GM18951 (cell line): ENCODE measurements at regions not wholly inside any gene's neighbourhood (a gene's known extent, or its start where the extent isn't known, plus 50 kb on each side); places are given as distances from the start of the nearest gene placed in this dataset.

Experiments
- POLR2A ChIP-seq: IDR thresholded peaks from 4 replicates; pipeline ENCODE4 v1.6.1; 2011; ENCODE audit warnings: mild to moderate bottlenecking; ENCODE audit not compliant: insufficient read length, insufficient read depth; ENCODE audit errors: extremely low read depth
- in situ Hi-C: fragments of 300-500 bp; cut with MboI; formaldehyde crosslinking; loops from one replicate; pipeline ENCODE4 v1.12.0; 2022; ENCODE audit warnings: low sequenced_read_pairs, mixed read lengths, inconsistent platforms; ENCODE audit not compliant: unreplicated experiment

DNA sequence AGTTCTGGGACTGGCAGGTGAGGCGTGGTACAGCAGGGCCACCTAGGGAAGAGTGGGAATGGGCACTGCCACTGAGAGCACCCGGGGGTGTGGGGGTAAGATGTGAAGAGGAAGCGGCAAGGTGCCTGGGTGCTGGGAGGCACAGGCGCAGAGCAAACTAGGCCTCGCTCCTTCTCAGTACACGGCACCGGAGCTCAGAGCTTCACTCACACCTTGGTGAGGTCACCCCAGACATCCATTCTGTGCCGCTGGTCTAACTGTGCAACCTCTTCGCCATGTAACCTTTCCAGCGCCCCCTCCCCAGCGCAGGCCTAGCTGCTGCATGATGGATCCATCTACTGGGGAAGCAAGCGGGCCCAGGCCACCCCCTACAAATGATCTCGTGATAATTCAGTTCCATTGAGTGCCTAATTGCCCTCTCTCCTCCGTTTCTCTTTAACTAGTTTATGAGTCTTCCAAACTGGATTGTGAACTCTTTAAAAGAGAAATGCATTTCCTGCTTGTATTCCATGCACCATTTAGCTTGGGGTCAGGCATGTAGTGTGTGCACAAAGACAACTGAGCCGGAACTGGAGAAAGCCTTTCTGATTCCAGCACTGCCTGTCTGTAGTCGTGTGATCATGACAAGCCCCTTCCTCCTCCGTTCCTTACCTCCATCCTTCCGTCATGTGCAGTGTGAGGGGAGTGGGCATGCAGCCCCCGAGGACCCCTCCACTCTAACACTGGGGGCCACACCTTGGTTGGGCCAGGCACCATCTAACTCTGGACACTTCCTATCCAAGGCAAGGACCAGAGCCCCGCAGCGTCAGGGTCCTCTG lies 1475.2 kb downstream of the TBC1D22A start:
- in situ Hi-C loops = no loop called here
- TF ChIP-seq POLR2A = no peak

DNA sequence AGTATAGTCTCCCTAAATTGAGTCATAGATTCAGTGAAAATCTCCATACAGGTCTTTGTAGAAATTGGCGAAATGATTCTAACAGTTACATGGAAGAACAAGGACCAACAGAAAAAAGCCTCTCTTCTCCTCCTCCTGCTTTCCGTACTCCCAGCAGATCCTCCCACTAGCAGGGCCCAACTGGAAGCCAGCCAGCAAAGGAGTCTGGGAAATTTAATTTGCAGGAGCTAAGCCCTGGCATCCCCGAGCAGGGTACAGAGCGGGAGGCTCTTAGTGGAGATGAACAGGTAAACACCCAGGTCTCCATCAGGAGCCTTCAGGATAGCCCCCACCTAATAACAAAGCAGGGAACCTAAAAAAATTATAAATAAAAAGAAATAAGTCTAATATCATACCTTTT lies 1473.8 kb downstream of the TBC1D22A start:
- no peak for TF ChIP-seq POLR2A
- in situ Hi-C loops = no loop called here

DNA sequence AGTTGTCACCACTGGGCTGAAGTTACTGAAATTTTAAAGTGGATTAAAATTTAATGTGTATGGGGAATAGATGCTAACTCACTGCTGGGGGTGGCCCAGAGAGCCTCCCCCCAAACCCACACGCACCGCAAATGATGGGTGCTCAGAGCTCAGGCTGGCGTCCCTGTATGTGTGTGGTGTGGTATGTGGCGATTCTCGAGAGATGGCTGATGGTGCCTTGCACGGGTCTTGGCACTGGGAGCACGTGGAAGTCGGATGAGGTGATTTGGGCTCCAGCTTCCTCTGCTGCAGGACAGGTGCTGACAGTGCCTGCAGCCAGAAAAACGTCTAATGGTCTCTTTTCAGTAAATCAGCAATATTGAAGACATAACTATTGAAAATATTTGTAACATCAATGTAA lies 1473.3 kb downstream of the TBC1D22A start:
- TF ChIP-seq POLR2A = no peak
- in situ Hi-C loops = no loop called here

DNA sequence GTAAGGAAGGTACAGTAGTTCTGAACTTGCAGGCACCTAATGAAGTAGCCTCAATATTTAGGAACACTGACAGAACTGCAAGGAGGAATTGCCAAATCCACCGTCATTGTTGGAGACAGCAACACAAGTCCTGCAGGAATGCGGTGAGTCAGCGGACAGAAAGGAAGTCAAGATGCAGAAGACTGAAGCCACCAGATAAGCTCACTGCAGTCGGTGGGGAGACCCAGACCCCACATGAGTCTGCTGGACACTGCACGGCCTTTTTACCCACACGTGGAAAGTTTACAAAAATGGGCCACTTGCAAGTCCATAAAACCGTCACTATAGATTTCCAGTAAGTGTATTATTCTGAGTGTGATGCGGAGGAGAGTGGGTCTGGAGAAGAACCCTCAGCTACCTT lies 1471.6 kb downstream of the TBC1D22A start:
- TF ChIP-seq POLR2A = no peak
- in situ Hi-C loops = no loop called here

DNA sequence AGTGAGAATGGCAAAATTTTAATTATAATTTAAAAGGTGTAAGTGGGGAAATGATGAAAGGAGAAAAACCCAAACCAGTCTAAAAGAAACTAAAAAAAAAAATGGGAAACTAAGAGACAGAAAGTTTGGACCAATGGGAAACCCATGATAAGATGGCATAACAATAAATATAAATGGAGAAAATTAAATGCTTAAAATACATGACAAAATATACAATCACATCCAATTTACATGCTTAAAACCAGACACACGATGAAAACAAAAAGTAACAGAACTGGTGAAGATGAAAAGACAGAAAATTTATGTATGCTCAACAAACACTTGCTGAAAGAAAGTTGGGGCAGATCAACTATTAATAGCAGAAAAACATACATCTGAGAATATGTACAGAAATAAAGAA lies 1471.1 kb downstream of the TBC1D22A start:
- TF ChIP-seq POLR2A = no peak
- in situ Hi-C loops = no loop called here

DNA sequence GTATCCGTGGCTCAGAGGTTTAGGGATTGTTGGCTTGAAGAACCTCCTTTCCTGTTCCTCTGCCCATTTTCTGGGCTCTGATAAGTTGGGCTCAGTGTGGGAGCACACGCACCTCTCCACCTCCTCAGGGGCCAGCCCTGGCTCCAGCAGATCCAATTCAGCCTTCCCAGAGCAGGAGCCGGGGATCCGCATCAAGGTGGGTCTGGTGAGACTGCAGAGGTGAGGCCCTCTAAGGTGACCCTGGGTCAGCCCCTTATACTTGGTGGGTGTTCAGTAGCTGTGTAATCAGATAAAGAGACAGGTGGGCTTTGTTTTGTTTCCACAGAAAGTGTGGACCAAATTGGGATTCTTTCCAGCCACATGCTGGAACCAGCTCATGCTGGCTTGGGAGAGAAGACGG lies 1466.0 kb downstream of the TBC1D22A start:
- no peak for TF ChIP-seq POLR2A
- in situ Hi-C loops = no loop called here

DNA sequence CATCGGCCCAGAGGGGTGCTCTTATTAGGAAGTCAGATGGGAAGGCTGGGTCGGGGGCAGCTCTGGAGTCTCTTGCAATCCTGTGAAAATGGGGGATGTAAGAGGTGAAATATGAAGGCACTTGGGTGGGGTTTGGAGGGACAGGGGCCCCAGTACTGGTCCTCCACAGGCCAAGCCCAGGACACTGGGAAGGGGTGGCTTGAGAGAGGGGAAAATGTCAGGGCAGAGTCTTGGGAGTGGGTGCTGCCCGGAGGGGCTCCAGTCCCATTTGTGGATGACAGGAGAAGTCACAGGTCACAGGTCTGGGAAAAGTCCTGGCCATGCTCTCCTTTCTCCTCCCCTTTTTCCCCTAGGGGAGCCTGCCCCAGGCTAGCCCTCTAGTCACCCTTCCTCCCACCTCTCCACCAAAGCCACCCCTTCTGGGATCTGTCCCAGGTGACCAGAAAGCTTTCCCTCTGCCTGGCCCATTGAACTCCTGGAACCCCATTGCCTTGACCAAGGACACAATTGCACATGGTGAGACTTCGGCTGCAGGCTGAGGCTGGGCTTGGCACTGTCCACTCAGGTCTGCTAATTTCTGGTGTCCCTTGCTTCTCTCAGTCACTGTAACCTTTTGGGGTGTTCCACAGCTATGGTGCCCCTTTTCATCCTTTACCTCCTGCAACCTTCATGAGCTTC lies 1465.0 kb downstream of the TBC1D22A start:
- in situ Hi-C loops = no loop called here
- no peak for TF ChIP-seq POLR2A

DNA sequence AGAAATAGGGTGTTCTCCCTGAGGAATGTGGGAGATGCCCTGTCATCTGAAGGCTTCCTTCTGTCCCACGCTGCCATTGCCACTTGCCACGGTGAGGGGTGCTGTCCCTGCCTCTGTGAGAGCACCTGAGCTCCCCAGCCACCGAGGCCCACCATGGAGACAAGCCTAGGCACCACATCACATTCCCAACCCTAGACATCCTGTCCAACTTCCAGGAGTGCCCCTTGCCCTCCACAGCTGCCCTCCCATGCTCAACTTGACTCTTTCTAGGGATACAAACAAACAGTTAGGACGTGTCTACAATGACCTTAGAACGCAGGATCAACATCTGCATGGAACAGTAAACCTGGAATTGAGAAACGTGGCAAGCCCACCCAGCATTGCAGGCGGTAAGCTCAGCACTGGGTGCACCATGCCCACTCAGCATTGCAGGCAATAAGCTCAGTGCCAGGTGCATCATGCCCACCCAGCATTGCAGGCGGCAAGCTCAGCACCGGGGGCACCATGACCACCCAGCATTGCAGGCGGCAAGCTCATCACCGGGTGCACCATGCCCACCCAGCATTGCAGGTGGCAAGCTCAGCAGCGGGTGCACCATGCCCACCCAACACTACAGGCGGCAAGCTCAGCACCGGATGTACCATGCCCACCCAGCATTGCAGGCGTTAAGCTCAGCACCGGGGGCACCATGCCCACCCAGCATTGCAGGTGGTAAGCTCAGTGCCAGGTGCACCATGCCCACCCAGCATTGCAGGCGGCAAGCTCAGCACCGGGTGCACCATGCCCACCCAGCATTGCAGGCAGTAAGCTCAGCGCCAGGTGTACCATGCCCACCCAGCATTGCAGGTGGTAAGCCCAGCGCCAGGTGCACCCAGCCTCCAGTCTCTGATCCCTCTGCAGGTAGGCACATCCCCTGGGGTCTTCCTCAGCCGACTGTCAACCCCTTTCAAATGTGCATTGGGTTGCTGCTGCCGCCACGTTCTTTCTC lies 1463.9 kb downstream of the TBC1D22A start:
- in situ Hi-C loops = no loop called here
- TF ChIP-seq POLR2A = no peak

DNA sequence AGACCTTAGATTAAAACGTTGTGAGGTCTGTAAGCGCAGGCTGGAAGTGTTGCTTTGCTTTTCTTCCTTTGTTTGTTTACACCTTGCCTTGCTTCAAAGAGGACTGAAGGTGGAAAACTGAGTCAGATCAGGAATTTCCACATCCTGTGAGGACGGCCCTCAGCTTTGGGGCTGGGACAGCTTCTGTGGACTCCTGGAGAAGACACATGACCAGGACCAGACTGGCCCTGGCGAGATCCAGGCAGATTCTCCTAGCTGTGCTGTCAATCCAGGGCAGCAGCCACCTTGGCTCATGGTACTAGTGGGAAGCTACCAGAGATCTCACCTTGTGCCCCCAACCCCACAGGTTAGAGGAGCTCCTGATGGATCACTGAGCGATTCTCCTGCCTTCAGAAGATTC lies 1461.9 kb downstream of the TBC1D22A start:
- in situ Hi-C loops = no loop called here
- no peak for TF ChIP-seq POLR2A

DNA sequence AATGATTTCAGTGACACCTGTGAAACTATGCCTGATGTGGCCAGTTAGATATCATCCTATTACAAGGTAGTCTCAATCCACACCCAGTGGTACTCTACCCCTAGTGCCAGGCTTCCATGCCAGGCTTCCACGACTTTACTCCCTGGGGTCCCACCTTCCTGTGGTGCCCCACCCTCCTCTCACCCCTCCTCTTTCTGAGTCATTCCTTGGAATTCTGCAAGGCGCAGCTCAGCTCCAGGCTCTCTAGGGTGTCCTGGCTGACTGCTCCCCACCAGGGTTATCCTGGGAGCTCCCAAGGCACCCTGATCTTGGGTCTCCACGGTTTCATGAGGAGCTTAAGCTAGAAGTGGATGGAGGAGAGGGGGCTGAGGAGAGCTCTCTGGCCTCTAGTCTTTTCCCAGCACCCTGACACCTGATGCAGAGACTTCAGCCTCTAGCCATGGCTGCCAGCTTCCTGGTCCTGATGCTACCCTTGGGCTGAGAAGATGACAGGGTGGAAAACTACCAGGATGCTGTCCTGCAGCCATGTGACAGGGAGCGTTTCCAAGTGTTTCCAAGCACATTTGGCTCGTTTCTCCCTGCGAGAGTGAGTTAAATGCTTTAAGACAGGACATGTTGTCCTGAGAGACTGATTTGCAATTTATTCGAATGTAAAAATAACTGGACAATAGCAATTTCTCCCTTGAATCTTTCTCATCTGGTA lies 1461.2 kb downstream of the TBC1D22A start:
- in situ Hi-C loops = no loop called here
- TF ChIP-seq POLR2A = no peak

DNA sequence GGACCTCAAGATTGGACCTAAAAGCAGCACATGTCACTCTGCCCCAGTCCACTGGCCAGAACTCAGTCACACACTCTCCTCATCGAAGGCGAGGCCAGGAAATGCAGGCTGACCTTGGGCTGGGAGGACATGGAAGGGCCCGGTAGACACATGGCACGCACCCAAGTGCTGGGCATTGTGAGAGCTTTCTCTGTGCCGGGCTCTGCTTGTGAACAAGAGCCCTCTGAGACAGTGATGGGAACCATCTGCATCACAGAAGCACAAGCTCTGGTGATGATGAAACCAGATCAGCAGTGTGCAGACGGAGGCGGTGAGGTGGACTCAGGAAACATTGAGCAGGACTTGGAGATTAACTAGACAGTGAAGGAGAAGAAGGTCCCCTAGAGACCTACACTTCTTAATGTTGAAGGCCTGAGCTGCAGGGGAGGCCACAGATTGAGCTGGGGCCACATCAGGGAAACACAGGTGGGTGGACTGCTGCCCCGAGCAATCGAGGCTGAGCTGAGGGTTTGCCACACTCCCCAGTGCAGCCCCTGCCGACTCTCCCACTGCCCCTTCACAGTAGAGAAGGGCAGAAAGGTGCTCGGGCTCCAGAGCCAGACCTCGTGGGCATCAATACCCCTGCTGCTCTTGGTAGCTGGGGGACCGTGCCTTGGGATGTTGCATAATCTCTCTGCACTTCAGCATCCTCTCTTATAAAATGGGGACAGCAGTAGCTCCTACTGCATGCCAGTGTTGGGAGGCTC lies 1460.5 kb downstream of the TBC1D22A start:
- no peak for TF ChIP-seq POLR2A
- in situ Hi-C loops = no loop called here

DNA sequence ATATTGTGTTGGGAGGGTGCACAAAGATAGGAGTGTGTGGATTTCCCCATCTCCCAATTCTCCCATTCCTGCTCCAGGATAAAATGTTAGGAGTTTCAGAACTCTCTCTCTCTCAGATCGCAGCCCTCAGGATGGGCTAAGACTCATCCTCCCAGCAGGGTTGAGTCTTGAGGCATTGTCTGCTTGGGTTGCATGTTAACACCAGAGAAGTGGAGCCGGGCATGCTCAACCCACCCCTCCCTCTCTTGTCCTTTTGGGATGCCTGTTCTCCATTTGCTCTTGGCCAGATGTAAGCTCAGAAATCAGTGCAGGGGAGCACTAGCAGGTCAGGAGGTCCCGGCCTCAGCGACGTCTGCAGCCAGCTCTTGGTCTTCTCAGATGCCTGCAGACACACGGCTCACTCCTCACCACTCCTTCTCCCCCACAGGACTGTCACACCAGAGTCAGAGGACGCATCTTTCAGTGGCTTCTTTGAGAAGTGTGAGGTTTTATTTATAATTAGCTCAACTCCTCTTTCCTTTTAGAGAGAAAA lies 1456.5 kb downstream of the TBC1D22A start:
- in situ Hi-C loops = no loop called here
- TF ChIP-seq POLR2A = no peak

DNA sequence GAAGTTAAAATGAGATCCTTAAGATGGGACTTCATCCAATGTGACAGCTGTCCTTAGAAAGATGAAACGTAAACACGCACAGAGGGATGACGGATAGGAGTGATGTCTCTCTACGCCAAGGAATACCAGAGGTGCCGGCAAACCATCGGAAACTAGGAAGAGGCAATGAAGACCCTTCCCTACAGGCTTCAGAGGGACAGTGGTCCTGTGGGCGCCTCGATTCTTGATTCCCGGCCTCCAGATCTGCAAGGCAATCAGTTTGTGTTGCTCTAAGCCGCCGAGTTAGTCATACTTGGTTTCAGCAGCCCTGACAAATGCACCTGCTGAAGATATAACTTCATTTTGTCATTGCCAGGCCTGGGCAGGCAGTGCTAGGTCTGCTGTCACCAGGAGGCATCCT lies 1455.1 kb downstream of the TBC1D22A start:
- no peak for TF ChIP-seq POLR2A
- in situ Hi-C loops = no loop called here
